Pancreas (tissue), 10 donors: ENCODE measurements at regions not wholly inside any gene's neighbourhood (a gene's known extent, or its start where the extent isn't known, plus 50 kb on each side); places are given as distances from the start of the nearest gene placed in this dataset.

Experiments
- ATAC-seq, 4 donors: fragments of 200-7000 bp; cut with Tn5 transposase; one replicate each; pipeline versions ENCODE4 v1.8.0 to v1.9.1; 2020; ENCODE audit warnings: mild to moderate bottlenecking in 4 of 4, moderate library complexity in 4 of 4
- DNase-seq, 6 donors: peaks; one replicate each; pipeline ENCODE4 v3.0.0-alpha.2; 2020
- FAIRE-seq: peaks from 2 replicates; lab custom pipeline; 2012; peaks lifted over from hg19 to GRCh38; lab: Jason Lieb, UNC
- H3K27ac ChIP-seq, 4 donors: fragments of 200-600 bp; sonication (generic); 1 replicate in 3 of 4; 2 replicates in 1 of 4; pipeline versions ENCODE4 v1.5.0 to v1.8.0; 2020
- H3K27me3 ChIP-seq, 4 donors: fragments of 200-600 bp; one replicate each; pipeline ENCODE4 v1.8.0; 2021
- H3K36me3 ChIP-seq, 3 donors: fragments of 200-600 bp; sonication (generic) in 1 of 3; one replicate each; pipeline versions ENCODE4 v1.5.0 to v1.8.0; 2020 to 2021
- H3K4me1 ChIP-seq, 3 donors: fragments of 200-600 bp; one replicate each; pipeline ENCODE4 v1.8.0; 2021
- H3K4me3 ChIP-seq, 4 donors: fragments of 200-600 bp; sonication (generic) in 2 of 4; one replicate each; pipeline versions ENCODE4 v1.5.0 to v1.8.0; 2020 to 2021
- H3K9me3 ChIP-seq, 4 donors: fragments of 200-600 bp; one replicate each; pipeline ENCODE4 v1.8.0; 2021
- CTCF ChIP-seq, 4 donors: fragments of 200-600 bp; sonication (generic) in 3 of 4; IDR thresholded peaks; one replicate each; pipeline versions ENCODE4 v1.5.0 to v1.8.0; 2021; ENCODE audit warnings: antibody characterized with exemption in 4 of 4
- WGBS, 2 donors: extraction: QIAGEN DNeasy Blood & Tissue Kit; methylation state at CpG; one replicate each; pipeline ENCODE4 v1.1.7; 2013; 5-methylcytosine and 5-hydroxymethylcytosine counted together
- intact Hi-C, 3 donors: fragments of 100-400 bp; cut with DNase I; formaldehyde crosslinking; loops; one replicate each; pipeline versions ENCODE4 v1.11.1 to v1.14.2; 2022
- donor health status: healthy with polysubstance abuse.
- donor health status: DM: no; HTN: no; CAD: no; lungs with moderate emphysema.
- donor health status: DM: no; HTN: no; CAD: no.
- donor health status: control.
- donor health status: control.
- donor health status: Bipolar disorder and iron deficiency.
- donor health status: DM: yes; HTN: yes; CAD: no.
- donor health status: DM: no; HTN: no; CAD: no.
- donor health status: DM: no; HTN: no; CAD: no.
- donor health status: DM: yes; HTN: yes; CAD: no.

GRCh38 chr12:61780435-61780834 lies 479.8 kb upstream of the USP15 start:
- no peaks in the 10 kb centered on the region for H3K9me3 ChIP-seq
- WGBS, 2 donors = 77 to 80% methylated on average over 1 of the region's 1 CpG
- DNase-seq = no peak

GRCh38 chr12:61781021-61781581 lies 479.1 kb upstream of the USP15 start:
- ATAC-seq (no peak), FAIRE-seq (no peak), DNase-seq (no peak)
- Histone ChIP-seq H3K4me3 (no peak overlapping the region), H3K36me3 (no peaks in the 10 kb centered on the region), H3K27me3 (no peaks in the 10 kb centered on the region), H3K9me3 (no peaks in the 10 kb centered on the region), H3K27ac (no peak overlapping the region), H3K4me1 (no peaks in the 10 kb centered on the region)
- intact Hi-C loops = no loop called here
- WGBS, 2 donors = 16 to 24% methylated on average over 1 of the region's 1 CpG
- TF ChIP-seq CTCF (IDR thresholded peaks at IDR 0.05) = no peak

More at GRCh38 chr12:61780435-61780834, 479.8 kb upstream of the USP15 start:
- H3K36me3 ChIP-seq = no peaks in the 10 kb centered on the region
- H3K4me1 ChIP-seq = no peaks in the 10 kb centered on the region
- H3K4me3 ChIP-seq = no peak overlapping the region
- ATAC-seq (no peak), FAIRE-seq (no peak)
- intact Hi-C loops = no loop called here
- no peak overlapping the region for H3K27ac ChIP-seq
- no peak for TF ChIP-seq CTCF (IDR thresholded peaks at IDR 0.05)
- H3K27me3 ChIP-seq = no peaks in the 10 kb centered on the region

- H3K27me3 ChIP-seq = no peaks in the 10 kb centered on the region
- FAIRE-seq (no peak), DNase-seq (no peak), ATAC-seq (no peak)
- H3K36me3 ChIP-seq = no peaks in the 10 kb centered on the region
- 88 to 90% methylated on average over 1 of the region's 1 CpG for WGBS, 2 donors
- no peak overlapping the region for H3K4me3 ChIP-seq
- TF ChIP-seq CTCF (IDR thresholded peaks at IDR 0.05) = no peak
- intact Hi-C loops = no loop called here
- H3K27ac ChIP-seq = no peak overlapping the region
- H3K9me3 ChIP-seq = no peaks in the 10 kb centered on the region
- no peaks in the 10 kb centered on the region for H3K4me1 ChIP-seq
Observed at GRCh38 chr12:61796846-61797245, 463.4 kb upstream of the USP15 start.

DNA sequence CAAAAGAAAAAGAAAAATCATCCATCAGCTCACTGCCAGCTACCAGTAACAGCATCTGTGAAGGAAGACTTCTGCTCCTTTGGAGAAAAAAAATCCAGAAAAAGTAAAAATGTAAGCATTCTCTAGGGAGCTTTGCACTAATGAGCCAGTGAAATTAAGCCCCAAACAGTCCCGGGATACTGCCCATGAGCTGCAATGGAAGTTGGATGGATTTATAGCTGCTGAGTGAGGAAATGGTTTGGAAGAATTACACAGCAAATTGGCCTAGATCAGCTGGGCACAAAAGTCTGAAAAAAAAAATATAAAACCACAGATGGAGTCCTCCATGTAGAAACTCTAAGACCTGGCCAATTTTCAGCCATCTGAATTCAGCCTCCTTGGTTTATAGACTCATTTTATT lies 462.9 kb upstream of the USP15 start:
- 75 to 83% methylated on average over 1 of the region's 1 CpG for WGBS, 2 donors
- Histone ChIP-seq H3K4me1 (no peaks in the 10 kb centered on the region), H3K4me3 (no peak overlapping the region), H3K9me3 (no peaks in the 10 kb centered on the region), H3K27me3 (no peaks in the 10 kb centered on the region), H3K36me3 (no peaks in the 10 kb centered on the region), H3K27ac (no peak overlapping the region)
- FAIRE-seq (no peak), ATAC-seq (no peak), DNase-seq (no peak)
- intact Hi-C loops = no loop called here
- TF ChIP-seq CTCF (IDR thresholded peaks at IDR 0.05) = no peak

DNA sequence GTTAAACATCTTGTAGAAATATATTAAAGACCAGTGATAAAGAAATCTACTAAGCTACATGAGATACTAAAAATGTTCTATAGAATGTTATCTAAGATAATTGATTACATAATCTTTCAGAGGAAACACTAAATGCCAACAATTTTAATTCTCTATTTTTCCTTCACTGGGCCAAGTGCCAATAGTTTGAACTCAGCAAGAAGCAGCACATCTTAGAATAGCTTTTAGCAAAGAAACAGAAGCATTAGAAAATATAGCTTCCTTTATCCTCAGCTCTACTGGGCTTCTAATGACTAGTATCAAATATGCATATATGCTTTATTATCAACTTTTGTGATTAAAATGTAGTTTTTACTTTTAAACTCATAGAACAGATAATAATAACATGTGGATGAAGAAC lies 461.4 kb upstream of the USP15 start:
- no peaks in the 10 kb centered on the region for H3K4me1 ChIP-seq
- H3K27me3 ChIP-seq = no peaks in the 10 kb centered on the region
- FAIRE-seq (no peak), DNase-seq (no peak), ATAC-seq (no peak)
- H3K4me3 ChIP-seq = no peak overlapping the region
- no peaks in the 10 kb centered on the region for H3K9me3 ChIP-seq
- TF ChIP-seq CTCF (IDR thresholded peaks at IDR 0.05) = no peak
- H3K27ac ChIP-seq = no peak overlapping the region
- no peaks in the 10 kb centered on the region for H3K36me3 ChIP-seq
- intact Hi-C loops = no loop called here
